Progenitor cell of endocrine pancreas (in vitro differentiated cells): ENCODE measurements at regions not wholly inside any gene's neighbourhood (a gene's known extent, or its start where the extent isn't known, plus 50 kb on each side); places are given as distances from the start of the nearest gene placed in this dataset.

Source experiments
- DNase-seq: peaks from one replicate; pipeline ENCODE4 v3.0.0; 2021; ENCODE audit warnings: low spot score; ENCODE audit not compliant: unreplicated experiment
- H3K27ac Mint-ChIP-seq: 2 replicates; pipeline ENCODE4 v1.8.0; 2021; ENCODE audit warnings: mild to moderate bottlenecking, moderate library complexity, mixed read lengths
- H3K27me3 Mint-ChIP-seq: 2 replicates; pipeline ENCODE4 v1.8.0; 2021; ENCODE audit warnings: mixed read lengths
- H3K36me3 Mint-ChIP-seq: 2 replicates; pipeline ENCODE4 v1.8.0; 2022; ENCODE audit warnings: mixed read lengths; ENCODE audit not compliant: insufficient read depth
- H3K4me1 Mint-ChIP-seq: 2 replicates; pipeline ENCODE4 v1.8.0; 2021; ENCODE audit warnings: low read depth, mixed read lengths
- H3K4me3 Mint-ChIP-seq: 2 replicates; pipeline ENCODE4 v1.8.0; 2021; ENCODE audit warnings: low read depth, mild to moderate bottlenecking, moderate library complexity, mixed read lengths
- H3K9me3 Mint-ChIP-seq: 2 replicates; pipeline ENCODE4 v1.8.0; 2021; ENCODE audit warnings: low read depth, mixed read lengths
- TF ChIP-seq, protein P1 (sequence below): fragments of 200-600 bp; sonication (generic); IDR thresholded peaks from one replicate; pipeline ENCODE4 v1.5.0; 2021; ENCODE audit warnings: antibody characterized with exemption, mild to moderate bottlenecking; ENCODE audit not compliant: unreplicated experiment

DNA sequence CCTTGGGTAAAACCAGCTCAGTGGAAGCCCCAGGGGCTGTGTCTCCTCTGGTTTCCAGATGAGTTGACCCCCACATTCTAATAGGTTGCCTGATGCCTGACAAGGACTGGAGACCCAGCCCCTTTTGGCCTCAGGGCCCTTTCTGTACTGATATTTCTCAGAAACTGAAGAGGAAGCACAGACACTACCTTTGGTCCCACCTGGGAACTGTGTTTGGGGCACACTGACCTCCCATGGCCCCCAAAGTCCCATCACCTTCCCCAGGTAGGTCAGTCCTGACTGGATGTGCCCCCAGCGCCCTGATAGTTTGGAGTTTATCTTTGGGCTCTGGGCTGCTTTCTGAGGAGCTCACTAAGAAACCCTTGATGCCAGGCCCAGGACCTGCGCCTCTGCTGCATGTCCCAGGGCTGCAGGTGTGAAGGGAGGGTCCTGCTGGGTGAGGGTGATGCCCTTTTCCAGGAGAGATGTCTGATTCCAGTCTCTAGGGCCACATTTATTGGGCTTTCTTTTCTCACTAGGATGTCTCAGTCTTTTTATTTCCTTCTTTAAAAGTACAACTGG lies 106.7 kb downstream of the GGTLC2 start:
- no peak overlapping the region for H3K27ac Mint-ChIP-seq
- no peak for DNase-seq
- TF ChIP-seq, protein P1, sequence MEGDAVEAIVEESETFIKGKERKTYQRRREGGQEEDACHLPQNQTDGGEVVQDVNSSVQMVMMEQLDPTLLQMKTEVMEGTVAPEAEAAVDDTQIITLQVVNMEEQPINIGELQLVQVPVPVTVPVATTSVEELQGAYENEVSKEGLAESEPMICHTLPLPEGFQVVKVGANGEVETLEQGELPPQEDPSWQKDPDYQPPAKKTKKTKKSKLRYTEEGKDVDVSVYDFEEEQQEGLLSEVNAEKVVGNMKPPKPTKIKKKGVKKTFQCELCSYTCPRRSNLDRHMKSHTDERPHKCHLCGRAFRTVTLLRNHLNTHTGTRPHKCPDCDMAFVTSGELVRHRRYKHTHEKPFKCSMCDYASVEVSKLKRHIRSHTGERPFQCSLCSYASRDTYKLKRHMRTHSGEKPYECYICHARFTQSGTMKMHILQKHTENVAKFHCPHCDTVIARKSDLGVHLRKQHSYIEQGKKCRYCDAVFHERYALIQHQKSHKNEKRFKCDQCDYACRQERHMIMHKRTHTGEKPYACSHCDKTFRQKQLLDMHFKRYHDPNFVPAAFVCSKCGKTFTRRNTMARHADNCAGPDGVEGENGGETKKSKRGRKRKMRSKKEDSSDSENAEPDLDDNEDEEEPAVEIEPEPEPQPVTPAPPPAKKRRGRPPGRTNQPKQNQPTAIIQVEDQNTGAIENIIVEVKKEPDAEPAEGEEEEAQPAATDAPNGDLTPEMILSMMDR = no peak
- no peaks in the 10 kb centered on the region for H3K36me3 Mint-ChIP-seq
- H3K4me1 Mint-ChIP-seq = no peaks in the 10 kb centered on the region
- H3K9me3 Mint-ChIP-seq = no peaks in the 10 kb centered on the region
- peaks cover 23% of the 10 kb centered on the region for H3K27me3 Mint-ChIP-seq
- no peak overlapping the region for H3K4me3 Mint-ChIP-seq

DNA sequence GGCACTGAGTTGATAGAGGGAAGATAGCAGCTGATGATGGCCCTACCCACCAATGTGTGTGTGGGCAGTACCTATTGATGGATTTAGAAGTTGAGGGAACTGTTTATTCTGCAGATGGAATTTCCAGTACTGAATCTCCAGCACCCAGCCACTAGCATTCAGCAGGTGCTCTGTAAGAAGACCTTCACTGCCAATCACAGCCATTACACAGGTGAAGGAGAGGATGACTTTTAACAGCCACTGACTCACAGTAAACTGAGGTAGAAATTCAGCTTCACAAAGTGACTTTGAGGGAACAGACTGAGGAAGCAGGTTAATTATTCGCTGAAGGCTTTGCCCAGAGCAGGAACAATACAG lies 107.8 kb downstream of the GGTLC2 start:
- Mint-ChIP-seq H3K4me1 (no peaks in the 10 kb centered on the region), H3K9me3 (no peaks in the 10 kb centered on the region), H3K27me3 (peaks cover 30% of the 10 kb centered on the region), H3K27ac (no peak overlapping the region), H3K36me3 (no peaks in the 10 kb centered on the region), H3K4me3 (no peak overlapping the region)
- TF ChIP-seq, protein P1 = no peak
- no peak for DNase-seq

DNA sequence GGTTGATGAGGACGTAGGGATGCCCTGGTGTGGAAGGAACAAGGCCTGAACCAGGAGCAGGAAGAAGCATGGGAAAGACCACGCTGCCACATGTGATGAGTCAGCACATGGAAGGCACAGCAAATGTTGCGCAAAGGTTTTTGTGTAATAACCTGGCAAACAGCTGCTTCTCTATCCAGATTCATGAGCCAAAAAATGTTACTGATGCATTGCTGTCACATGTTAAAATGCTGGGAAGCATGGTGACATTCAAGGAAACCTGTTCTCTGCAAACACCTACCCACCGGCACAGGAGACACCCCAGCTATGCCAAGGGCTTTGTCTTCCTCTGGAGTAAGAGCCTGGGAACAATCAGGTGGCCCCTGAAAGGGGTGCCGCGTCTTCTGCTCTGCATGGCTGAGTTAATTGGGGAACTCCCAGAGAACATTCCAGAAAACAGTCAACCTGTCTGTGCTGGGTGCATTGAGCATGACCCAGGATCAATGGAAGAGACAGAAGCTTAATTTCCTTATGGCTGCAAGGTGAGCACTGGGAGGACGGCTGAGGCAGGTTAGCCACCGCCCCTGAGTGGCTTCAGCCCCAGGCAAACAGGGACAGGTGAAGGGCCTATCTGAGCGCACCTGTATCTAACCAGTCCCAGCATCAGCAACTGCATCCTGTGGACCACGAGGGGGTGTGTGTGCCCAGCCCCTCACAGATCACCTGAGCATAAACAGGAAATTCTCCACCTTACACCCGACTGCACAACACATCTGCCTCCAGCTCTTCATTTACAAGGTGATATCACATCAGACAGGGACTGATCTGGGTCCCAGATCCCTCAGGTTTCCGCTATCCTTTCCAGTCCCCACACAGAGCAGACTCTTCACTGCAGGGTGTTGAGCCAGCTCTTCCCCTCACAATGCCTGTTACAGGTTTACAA lies 108.4 kb downstream of the GGTLC2 start:
- H3K36me3 Mint-ChIP-seq = no peaks in the 10 kb centered on the region
- TF ChIP-seq, protein P1 = no peak
- no peaks in the 10 kb centered on the region for H3K4me1 Mint-ChIP-seq
- no peak for DNase-seq
- H3K27me3 Mint-ChIP-seq = peaks cover 30% of the 10 kb centered on the region
- H3K9me3 Mint-ChIP-seq = no peaks in the 10 kb centered on the region
- no peak overlapping the region for H3K4me3 Mint-ChIP-seq
- no peak overlapping the region for H3K27ac Mint-ChIP-seq

DNA sequence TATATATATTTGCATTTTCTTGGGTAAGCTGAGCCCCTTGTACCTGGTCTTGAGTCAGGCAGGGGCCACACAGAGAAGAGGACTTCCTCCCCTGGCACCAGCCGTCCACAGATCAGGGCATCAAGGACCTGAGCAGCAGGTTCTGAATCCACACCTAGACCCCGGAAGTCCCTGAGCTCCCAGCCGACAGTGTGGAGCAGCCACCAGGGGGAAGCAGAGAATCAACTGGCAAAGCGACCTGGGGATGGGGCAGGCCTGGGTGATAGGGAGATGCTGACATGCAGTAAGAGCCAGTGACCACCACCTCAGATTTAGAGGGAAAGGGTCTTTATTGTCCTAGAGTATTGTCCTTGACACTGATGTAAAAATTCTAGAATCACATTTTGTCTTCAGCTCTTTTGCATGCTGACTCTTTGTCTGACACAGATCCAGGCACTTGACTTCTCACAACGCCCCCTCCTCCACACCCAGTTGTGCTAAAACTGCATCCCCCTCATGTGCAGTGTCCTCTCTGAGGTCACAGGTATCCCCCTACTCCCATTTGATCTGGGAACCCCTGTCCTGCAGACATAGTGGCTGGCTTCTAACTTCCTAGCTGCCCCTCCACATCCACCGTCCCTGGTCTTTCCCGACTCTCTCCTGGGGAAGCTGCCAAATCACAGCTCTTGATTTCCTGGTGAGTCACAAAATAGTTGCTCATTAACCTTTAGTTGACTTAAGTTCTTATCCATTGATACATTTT lies 109.3 kb downstream of the GGTLC2 start:
- no peak overlapping the region for H3K4me3 Mint-ChIP-seq
- H3K27ac Mint-ChIP-seq = no peak overlapping the region
- DNase-seq = peak; percentile 58
- no peaks in the 10 kb centered on the region for H3K4me1 Mint-ChIP-seq
- H3K9me3 Mint-ChIP-seq = no peaks in the 10 kb centered on the region
- H3K27me3 Mint-ChIP-seq = peaks cover 24% of the 10 kb centered on the region
- no peaks in the 10 kb centered on the region for H3K36me3 Mint-ChIP-seq
- TF ChIP-seq, protein P1 = peak; percentile 70

DNA sequence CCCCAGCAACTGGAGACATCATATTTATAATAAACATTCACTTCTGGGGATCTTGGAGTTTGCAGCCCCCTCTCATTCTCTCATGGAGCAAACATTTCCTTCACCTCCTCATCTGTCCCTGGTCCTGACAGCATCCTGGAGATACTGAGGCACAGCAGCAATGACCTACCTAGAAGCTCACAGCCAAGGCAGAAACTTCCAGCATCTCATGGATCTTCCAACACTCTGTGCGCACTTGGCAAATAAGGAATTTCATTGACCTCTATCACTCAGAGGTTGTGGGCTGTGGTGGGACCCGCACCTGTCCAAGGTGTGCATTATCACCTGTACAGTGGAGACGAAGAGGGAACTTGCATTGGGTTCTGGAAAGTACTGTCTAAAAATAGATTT lies 109.8 kb downstream of the GGTLC2 start:
- no peaks in the 10 kb centered on the region for H3K36me3 Mint-ChIP-seq
- DNase-seq = no peak
- H3K4me1 Mint-ChIP-seq = no peaks in the 10 kb centered on the region
- H3K4me3 Mint-ChIP-seq = no peak overlapping the region
- no peak overlapping the region for H3K27ac Mint-ChIP-seq
- TF ChIP-seq, protein P1 = no peak
- peaks cover 26% of the 10 kb centered on the region for H3K27me3 Mint-ChIP-seq
- H3K9me3 Mint-ChIP-seq = no peaks in the 10 kb centered on the region
